NK-92 treated with Interleukin-12 subunit alpha and Interleukin-12 subunit beta, amount 100 ng/mL, for 24 hours (cell line): ENCODE measurements at regions not wholly inside any gene's neighbourhood (a gene's known extent, or its start where the extent isn't known, plus 50 kb on each side); places are given as distances from the start of the nearest gene placed in this dataset.

ENCODE experiments used
- DNase-seq: peaks from one replicate; lab custom pipeline; 2025; lab: John Stamatoyannopoulos, UW

- DNase-seq = peak; percentile 1
These were observed 53.8 kb upstream of the OTUD4 start for GRCh38 chr4:145234091-145234706.

GRCh38 chr4:145231906-145232700, 51.7 kb upstream of the OTUD4 start:
- no peak for DNase-seq

DNA sequence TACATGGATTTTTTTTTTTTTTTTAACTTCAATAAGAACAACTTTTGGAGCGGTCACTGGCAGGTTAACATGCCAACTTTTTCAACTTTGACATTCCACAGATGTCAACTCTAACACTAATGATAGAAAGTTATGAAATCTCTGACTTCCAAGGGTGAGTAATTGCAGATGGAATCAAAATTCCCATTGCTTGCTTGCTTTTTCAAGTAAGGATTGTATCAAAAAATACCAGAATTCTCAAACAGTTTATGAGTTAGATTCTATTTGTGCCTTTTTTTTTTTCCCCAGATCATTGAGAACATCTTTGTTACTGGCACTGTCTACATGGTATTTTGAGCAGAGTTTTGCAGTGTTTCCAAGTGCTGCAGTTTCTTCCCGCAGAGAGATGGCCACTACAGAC, 50.3 kb upstream of the OTUD4 start:
- DNase-seq = no peak
